Neural cell (in vitro differentiated cells): ENCODE measurements at regions not wholly inside any gene's neighbourhood (a gene's known extent, or its start where the extent isn't known, plus 50 kb on each side); places are given as distances from the start of the nearest gene placed in this dataset.

ENCODE experiments used
- H2AFZ ChIP-seq: fragments of 200-600, 300-800 bp; sonication (generic), shearing (Covaris generic); 2 replicates; pipeline ENCODE4 v1.6.0; 2014; ENCODE audit warnings: low read depth, mild to moderate bottlenecking, antibody characterized with exemption, low read length, moderate library complexity
- H3F3A ChIP-seq: fragments of 200-600 bp; shearing (Covaris generic); 2 replicates; pipeline ENCODE4 v1.6.1; 2016; ENCODE audit warnings: mild to moderate bottlenecking, moderate library complexity, mixed read lengths, antibody characterized with exemption, low read length; ENCODE audit not compliant: insufficient read depth, poor library complexity, severe bottlenecking
- H3K27ac ChIP-seq: fragments of 200-600, 300-800 bp; sonication (generic), shearing (Covaris generic); 2 replicates; pipeline ENCODE4 v1.5.1; 2014; ENCODE audit warnings: mild to moderate bottlenecking, low read length, moderate library complexity
- H3K27me3 ChIP-seq: fragments of 300-800, 200-600 bp; sonication (generic), shearing (Covaris generic); 2 replicates; pipeline ENCODE4 v1.6.0; 2014; ENCODE audit warnings: mild to moderate bottlenecking, low read depth, low read length, moderate library complexity; ENCODE audit not compliant: insufficient read depth
- H3K36me3 ChIP-seq: fragments of 300-800, 200-600 bp; sonication (generic), shearing (Covaris generic); 2 replicates; pipeline ENCODE4 v1.5.1; 2014; ENCODE audit warnings: mild to moderate bottlenecking, antibody characterized with exemption, low read length, moderate library complexity; ENCODE audit not compliant: insufficient read depth
- H3K4me2 ChIP-seq: fragments of 300-800, 200-600 bp; sonication (generic), shearing (Covaris generic); 2 replicates; pipeline ENCODE4 v1.6.0; 2014; ENCODE audit warnings: mild to moderate bottlenecking, low read length
- H3K4me3 ChIP-seq: fragments of 300-800, 200-600 bp; sonication (generic), shearing (Covaris generic); 2 replicates; pipeline ENCODE4 v1.5.1; 2014; ENCODE audit warnings: mild to moderate bottlenecking, low read length, moderate library complexity
- H3K79me2 ChIP-seq: fragments of 200-600 bp; shearing (Covaris generic); replicated peaks from 2 replicates; pipeline ENCODE4 v1.6.0; 2014; ENCODE audit warnings: mild to moderate bottlenecking, low read length, moderate library complexity; ENCODE audit not compliant: insufficient read depth
- H3K9ac ChIP-seq: fragments of 300-800, 200-600 bp; sonication (generic), shearing (Covaris generic); 2 replicates; pipeline ENCODE4 v1.6.1; 2016; ENCODE audit warnings: mild to moderate bottlenecking, low read length, mixed read lengths
- H3K9me2 ChIP-seq: fragments of 200-600 bp; shearing (Covaris generic); 2 replicates; pipeline ENCODE4 v1.6.1; 2016; ENCODE audit warnings: mild to moderate bottlenecking, low read length, mixed read lengths; ENCODE audit not compliant: insufficient read depth
- H3K9me3 ChIP-seq: fragments of 200-600, 300-800 bp; sonication (generic), shearing (Covaris generic); 2 replicates; pipeline ENCODE4 v1.6.1; 2016; ENCODE audit warnings: mild to moderate bottlenecking, mixed run types, low read length, moderate library complexity, mixed read lengths
- H4K20me1 ChIP-seq: fragments of 200-600 bp; shearing (Covaris generic); 2 replicates; pipeline ENCODE4 v1.6.1; 2016; ENCODE audit warnings: mild to moderate bottlenecking, mixed run types; ENCODE audit not compliant: insufficient read depth
- CTCF ChIP-seq: fragments of 450-650 bp; IDR thresholded peaks from 2 replicates; pipeline ENCODE4 v1.5.1; 2014; ENCODE audit warnings: antibody characterized with exemption, mild to moderate bottlenecking, moderate library complexity; ENCODE audit not compliant: poor library complexity, severe bottlenecking
- EP300 ChIP-seq: fragments of 450-650 bp; conservative IDR thresholded peaks from 2 replicates; pipeline ENCODE4 v1.6.1; 2014; ENCODE audit warnings: antibody characterized with exemption, mild to moderate bottlenecking, moderate library complexity; ENCODE audit not compliant: poor library complexity, severe bottlenecking
- EZH2 ChIP-seq: fragments of 200-600, 300-800 bp; shearing (Covaris generic), sonication (generic); IDR thresholded peaks from 2 replicates; pipeline ENCODE4 v1.6.1; 2014; ENCODE audit warnings: antibody characterized with exemption, low read length, borderline replicate concordance, mild to moderate bottlenecking; ENCODE audit not compliant: insufficient read depth, poor library complexity, severe bottlenecking
- MXI1 ChIP-seq: fragments of 450-650 bp; conservative IDR thresholded peaks from 2 replicates; pipeline ENCODE4 v1.6.1; 2014; ENCODE audit warnings: antibody characterized with exemption, mild to moderate bottlenecking; ENCODE audit not compliant: poor library complexity, severe bottlenecking
- POLR2AphosphoS5 ChIP-seq: IDR thresholded peaks from 2 replicates; pipeline ENCODE4 v1.6.1; 2012
- RAD21 ChIP-seq: fragments of 450-650 bp; conservative IDR thresholded peaks from 2 replicates; pipeline ENCODE4 v1.6.1; 2014; ENCODE audit warnings: antibody characterized with exemption, mild to moderate bottlenecking, moderate library complexity
- REST ChIP-seq: IDR thresholded peaks from 2 replicates; pipeline ENCODE4 v1.6.1; 2012; ENCODE audit warnings: borderline replicate concordance
- SMC3 ChIP-seq: fragments of 450-650 bp; conservative IDR thresholded peaks from 2 replicates; pipeline ENCODE4 v1.6.1; 2014; ENCODE audit warnings: antibody characterized with exemption, mild to moderate bottlenecking, moderate library complexity; ENCODE audit not compliant: poor library complexity
- TAF1 ChIP-seq: IDR thresholded peaks from 2 replicates; pipeline ENCODE4 v1.6.1; 2012; ENCODE audit warnings: low read depth

- H3K4me3 ChIP-seq = no peak overlapping the region
- H3K79me2 ChIP-seq = no peaks in the 10 kb centered on the region
- TF ChIP-seq EP300 (no peak), EZH2 (no peak), CTCF (no peak), RAD21 (no peak), TAF1 (no peak), SMC3 (no peak), MXI1 (no peak)
- H3K9ac ChIP-seq = no peak overlapping the region
- H3K4me2 ChIP-seq = no peak overlapping the region
- H3K27me3 ChIP-seq = no peaks in the 10 kb centered on the region
- no peaks in the 10 kb centered on the region for H3K36me3 ChIP-seq
- no peak overlapping the region for H3K27ac ChIP-seq
- H3K9me3 ChIP-seq = no peaks in the 10 kb centered on the region
- H3F3A ChIP-seq = no peaks in the 10 kb centered on the region
- H2AFZ ChIP-seq = no peak overlapping the region
- no peaks in the 10 kb centered on the region for H3K9me2 ChIP-seq
- no peaks in the 10 kb centered on the region for H4K20me1 ChIP-seq
Observed at GRCh38 chr6:88548891-88549505, 382.9 kb upstream of the CNR1 start.

- no peaks in the 10 kb centered on the region for H4K20me1 ChIP-seq
- no peaks in the 10 kb centered on the region for H3K36me3 ChIP-seq
- H2AFZ ChIP-seq = no peak overlapping the region
- no peaks in the 10 kb centered on the region for H3K27me3 ChIP-seq
- H3K9me3 ChIP-seq = no peaks in the 10 kb centered on the region
- no peak overlapping the region for H3K4me2 ChIP-seq
- H3K9me2 ChIP-seq = no peaks in the 10 kb centered on the region
- H3K27ac ChIP-seq = no peak overlapping the region
- H3K4me3 ChIP-seq = no peak overlapping the region
- no peak overlapping the region for H3K9ac ChIP-seq
- H3K79me2 ChIP-seq = no peaks in the 10 kb centered on the region
- no peak for TF ChIP-seq POLR2AphosphoS5
- no peak for TF ChIP-seq RAD21
- TF ChIP-seq SMC3 = no peak
- no peak for TF ChIP-seq EP300
- no peak for TF ChIP-seq CTCF
- TF ChIP-seq EZH2 = no peak
- TF ChIP-seq MXI1 = no peak
- no peak for TF ChIP-seq TAF1
- TF ChIP-seq REST = no peak
- H3F3A ChIP-seq = no peaks in the 10 kb centered on the region
Observed at GRCh38 chr6:88547768-88548167, 381.6 kb upstream of the CNR1 start.
